DOHH2 (cell line): ENCODE measurements at regions not wholly inside any gene's neighbourhood (a gene's known extent, or its start where the extent isn't known, plus 50 kb on each side); places are given as distances from the start of the nearest gene placed in this dataset.
"Not testable (repeated sequence)": the region's sequence is repeated elsewhere in the genome, so short reads cannot be mapped to it uniquely, and the experiment has no call there.

Experiments
- EZH2phosphoT487 ChIP-seq: fragments of 200-600 bp; sonication (generic); IDR thresholded peaks from 2 replicates; pipeline ENCODE4 v1.6.1; 2017; ENCODE audit warnings: borderline replicate concordance, mild to moderate bottlenecking, antibody characterized with exemption, low read length, moderate library complexity, mixed read lengths
- TF ChIP-seq, protein P1 (sequence below): fragments of 200-600 bp; sonication (generic); IDR thresholded peaks from one replicate; pipeline ENCODE4 v1.5.1; 2014; ENCODE audit warnings: antibody characterized with exemption, mild to moderate bottlenecking, low read depth, low read length; ENCODE audit not compliant: poor library complexity, severe bottlenecking

DNA sequence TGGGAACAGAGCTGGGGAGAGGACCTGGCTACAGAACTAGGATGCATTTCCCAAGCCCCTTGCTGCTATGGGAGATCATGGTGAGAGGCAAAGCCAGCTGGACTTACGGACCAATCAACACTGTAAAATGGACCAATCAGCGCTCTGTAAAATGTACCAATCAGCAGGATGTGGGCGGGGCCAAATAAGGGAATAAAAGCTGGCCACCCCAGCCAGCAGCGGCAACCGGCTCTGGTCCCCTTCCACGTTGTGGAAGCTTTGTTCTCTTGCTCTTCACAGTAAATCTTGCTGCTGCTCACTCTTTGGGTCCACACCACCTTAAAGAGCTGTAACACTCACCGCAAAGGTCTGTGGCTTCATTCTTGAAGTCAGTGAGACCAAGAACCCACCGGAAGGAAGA is 133.2 kb upstream of the AFDN start:
- not testable (repeated sequence) for TF ChIP-seq EZH2phosphoT487
- TF ChIP-seq, protein P1, sequence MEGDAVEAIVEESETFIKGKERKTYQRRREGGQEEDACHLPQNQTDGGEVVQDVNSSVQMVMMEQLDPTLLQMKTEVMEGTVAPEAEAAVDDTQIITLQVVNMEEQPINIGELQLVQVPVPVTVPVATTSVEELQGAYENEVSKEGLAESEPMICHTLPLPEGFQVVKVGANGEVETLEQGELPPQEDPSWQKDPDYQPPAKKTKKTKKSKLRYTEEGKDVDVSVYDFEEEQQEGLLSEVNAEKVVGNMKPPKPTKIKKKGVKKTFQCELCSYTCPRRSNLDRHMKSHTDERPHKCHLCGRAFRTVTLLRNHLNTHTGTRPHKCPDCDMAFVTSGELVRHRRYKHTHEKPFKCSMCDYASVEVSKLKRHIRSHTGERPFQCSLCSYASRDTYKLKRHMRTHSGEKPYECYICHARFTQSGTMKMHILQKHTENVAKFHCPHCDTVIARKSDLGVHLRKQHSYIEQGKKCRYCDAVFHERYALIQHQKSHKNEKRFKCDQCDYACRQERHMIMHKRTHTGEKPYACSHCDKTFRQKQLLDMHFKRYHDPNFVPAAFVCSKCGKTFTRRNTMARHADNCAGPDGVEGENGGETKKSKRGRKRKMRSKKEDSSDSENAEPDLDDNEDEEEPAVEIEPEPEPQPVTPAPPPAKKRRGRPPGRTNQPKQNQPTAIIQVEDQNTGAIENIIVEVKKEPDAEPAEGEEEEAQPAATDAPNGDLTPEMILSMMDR = not testable (repeated sequence)
